HG03521 (cell line): ENCODE measurements at regions not wholly inside any gene's neighbourhood (a gene's known extent, or its start where the extent isn't known, plus 50 kb on each side); places are given as distances from the start of the nearest gene placed in this dataset.
A peak's percentile ranks its signal among the peaks of the same experiment; 100 is the strongest.
"Not testable (repeated sequence)": the region's sequence is repeated elsewhere in the genome, so short reads cannot be mapped to it uniquely, and the experiment has no call there.

Source experiments
- ATAC-seq: cut with Tn5 transposase; IDR thresholded peaks from one replicate; pipeline ENCODE4 v1.9.1; 2021; ENCODE audit warnings: mild to moderate bottlenecking, moderate library complexity; ENCODE audit not compliant: unreplicated experiment

DNA sequence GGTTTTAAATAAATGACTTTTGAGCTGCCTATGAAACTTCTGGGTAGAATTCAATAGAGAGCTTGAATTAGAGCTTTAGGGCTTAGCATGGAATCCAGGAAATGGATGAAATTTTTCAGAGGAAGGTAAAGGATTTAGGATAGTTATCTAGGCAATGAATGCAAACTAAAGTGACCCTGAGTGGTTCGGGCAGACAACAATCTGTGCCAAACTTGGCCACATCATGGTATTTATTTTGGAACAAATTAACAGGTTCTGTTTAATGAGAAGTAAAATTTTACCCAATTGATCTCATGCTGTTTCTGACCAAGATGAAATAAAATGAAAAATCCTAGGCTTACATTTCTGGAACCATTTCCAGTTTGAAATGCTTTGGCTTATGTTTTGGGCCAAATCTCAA is 934.4 kb downstream of the MAT2B start:
- no peak for ATAC-seq

DNA sequence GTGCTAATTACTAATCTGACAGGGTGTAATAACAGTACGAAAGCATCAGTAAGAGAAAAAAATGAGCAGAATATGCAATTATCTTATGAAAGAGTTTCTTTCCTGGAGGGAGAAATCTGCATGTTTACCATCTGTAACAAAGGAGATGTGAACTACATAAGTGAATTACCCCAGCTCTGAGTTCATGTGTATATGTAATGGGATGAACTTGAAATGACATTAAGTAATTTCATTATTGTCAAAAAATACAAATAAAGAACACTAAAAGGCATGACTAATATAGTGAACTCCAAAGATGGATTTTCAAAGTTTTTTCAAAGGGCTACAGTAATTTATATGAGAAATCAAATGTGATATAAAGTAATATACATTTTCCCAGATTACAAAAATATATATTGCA is 944.0 kb downstream of the MAT2B start:
- ATAC-seq, result no peak

DNA sequence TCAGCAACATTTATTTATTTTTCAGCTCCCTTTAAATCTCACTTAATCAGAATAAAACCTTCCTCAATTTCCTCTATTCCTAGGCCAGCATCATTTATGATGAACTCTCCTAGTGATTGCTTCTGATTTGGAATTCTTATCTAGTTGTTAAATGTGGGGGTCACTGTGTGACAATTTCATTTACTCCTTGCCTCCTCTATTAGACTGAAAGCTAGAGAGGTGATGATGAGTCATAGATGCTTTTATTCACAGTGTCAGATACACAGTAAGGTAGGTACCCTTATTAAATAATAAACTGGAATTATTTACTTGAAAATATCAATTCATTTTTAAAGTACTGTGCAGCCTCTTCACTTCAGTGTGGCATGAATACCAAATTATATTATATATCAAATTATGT is 960.6 kb downstream of the MAT2B start:
- no peak for ATAC-seq

DNA sequence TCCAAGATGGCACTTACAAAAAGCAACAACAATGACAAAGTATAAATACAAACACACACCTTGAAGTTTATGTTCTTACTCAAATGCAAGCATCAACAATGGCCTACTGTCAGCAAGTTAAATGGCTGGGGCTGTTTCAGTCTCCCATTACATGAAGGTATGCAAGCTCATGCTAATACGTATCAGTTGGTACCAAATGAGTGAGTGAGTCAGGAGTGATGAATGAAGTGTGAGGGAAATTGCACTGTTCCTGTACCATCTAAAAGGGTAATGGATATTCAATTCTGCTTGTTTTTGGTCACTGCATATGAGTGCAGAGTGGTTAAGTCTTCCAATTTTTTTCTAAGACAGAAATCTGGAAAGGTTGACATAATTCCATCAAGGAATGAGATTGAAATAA is 964.9 kb downstream of the MAT2B start:
- ATAC-seq, result no peak

DNA sequence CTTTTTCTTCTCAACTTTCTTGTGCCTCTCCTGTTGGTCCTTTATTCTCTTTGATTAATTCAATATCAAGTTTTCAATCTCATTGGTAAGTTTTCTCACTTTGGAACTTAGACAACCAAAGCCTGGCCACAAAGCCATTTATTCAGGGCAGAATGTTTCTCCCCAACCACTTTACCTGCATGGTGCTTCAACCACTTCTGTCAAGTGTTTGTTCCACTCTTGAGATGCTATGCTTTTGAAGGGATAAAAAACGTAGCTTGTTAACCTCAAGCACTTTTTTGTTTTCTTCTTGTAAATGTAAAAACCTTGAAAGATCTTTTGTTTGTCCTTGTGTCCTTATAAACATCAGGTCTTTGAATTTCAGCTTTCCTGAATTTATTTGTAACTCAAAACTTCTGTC is 966.7 kb downstream of the MAT2B start:
- no peak for ATAC-seq

DNA sequence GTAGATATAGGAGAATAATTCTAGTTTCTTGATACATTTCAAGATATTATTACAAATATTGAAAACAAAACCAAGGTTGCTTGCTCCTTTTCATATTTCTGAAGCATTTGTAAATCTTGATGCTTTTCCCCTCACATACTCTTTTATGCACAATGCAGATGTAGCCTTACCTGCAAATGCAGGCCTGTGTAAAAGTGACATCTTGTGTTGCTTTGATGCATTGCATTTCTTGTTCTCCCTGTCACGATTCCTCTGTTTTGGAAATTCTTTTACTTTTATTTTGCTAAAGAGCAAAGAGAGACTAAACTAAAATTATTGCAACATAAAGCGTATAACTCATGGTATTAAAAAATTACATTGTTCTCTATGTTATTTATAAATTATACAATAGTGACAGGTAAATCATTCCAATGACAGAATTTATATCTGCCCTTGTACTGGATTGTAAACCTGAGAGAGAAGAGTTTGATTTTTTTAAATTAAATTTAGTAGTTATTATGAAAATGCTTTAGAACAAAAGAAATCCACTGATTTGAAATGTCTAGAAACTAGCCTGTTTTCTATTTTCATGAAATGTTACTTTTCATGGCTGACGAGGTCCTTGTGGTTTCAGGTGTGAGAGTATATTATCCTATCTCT is 970.0 kb downstream of the MAT2B start:
- no peak for ATAC-seq

DNA sequence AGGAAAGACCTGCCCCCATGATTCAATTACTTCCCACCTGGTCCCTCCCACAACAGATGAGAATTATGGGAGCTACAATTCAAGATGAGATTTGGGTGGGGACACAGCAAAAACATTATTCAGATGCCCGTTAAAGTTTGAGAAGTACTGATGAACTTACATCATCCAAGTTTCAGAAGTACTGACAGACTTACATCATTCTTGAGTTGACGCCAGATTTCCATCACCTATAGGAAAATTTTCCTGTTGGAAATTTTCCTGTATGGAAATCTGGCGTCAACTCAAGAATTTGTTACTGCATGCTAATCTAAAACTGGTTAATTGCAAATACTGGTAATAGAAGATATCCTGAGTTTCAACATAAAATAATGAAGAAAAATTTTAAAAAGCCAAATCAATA is 975.9 kb downstream of the MAT2B start:
- ATAC-seq, result no peak

DNA sequence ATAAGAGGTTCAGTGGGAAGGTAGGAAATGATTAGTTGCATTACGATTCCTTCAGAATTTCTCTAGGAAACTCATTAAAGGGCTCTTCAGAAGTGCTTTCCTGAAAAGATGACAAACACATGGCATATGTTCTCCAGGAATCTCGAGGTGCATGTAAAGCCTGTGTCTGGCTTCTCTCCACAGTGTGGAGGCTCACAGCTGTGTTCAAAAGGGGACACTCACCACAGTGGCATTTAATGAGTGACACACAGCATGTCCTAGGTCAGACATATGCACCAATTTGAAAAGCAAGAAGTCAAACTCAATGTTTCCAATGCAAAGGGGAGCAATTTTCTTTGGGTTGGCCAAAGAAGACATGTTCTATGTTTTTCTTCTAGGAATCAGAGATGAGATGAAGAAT is 976.9 kb downstream of the MAT2B start:
- ATAC-seq, result no peak

DNA sequence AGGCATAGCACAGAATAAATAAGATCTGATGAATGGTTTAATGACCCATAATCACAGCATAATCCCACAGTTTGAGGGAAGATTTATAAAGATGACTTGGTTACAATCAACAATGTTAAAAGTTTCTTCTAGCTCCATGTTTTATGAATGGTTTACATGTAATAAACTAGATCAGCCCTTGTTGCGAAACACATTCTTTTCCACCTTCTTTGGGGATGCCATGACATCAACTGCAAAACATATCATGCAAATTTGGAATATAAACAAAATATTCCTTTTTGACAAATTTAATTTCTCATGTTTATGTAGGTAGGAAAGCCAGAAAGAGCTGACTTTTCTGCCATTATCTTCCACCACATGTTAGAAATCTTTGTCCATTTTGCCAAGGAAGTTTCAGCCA is 979.5 kb downstream of the MAT2B start:
- ATAC-seq, result no peak

DNA sequence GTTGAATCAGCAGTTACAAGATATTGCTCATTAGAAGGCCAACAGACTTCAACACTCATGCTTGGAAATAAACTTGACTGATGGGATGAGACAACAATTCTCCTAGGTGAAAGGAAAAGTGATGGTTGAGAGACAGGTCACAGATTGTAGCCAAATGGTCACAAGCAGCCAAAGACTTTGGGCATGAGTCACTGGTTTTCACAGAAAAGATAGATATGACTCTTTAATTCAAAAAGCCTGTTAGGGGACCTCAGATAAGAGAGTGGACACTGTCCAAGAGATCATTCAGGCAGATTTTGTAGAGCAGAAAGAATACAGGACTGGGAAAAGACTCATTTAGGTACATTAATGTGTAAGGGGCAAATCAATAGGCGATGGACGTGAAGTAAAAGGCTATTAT is 982.5 kb downstream of the MAT2B start:
- no peak for ATAC-seq

DNA sequence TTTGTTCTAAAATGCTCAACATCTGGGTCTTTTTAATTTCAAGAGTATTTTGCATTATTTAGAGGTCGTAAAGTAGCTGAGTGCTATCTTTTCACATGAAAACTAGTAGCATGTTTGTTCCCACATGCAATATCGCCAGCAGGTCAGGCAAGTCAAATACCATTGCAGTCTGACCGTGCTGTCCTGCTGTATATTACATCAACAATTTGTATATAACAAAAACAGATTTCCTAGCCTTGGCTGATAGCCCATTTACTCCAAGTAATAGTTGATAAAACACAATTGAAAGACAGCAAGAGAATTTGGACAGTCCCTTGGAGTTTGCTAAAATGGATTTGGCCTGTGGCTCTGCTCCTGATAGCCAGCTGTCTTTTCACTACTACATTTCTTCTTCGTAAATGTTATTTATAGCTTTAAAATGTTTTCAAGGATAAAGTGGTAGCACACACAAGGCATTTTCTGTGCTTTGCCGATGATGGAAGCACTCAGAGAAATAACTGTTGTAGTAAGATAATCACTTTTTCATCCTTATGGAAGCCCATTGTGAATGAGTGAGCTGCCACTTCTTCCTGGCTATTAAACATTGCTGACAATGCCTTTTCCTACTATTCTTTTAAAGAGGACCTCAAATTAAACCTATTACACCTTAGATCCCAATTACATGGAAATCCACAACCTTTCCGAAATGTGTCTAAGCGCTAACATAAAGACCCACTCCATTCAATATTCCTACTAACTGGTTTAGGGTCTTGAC is 992.1 kb downstream of the MAT2B start:
- no peak for ATAC-seq

DNA sequence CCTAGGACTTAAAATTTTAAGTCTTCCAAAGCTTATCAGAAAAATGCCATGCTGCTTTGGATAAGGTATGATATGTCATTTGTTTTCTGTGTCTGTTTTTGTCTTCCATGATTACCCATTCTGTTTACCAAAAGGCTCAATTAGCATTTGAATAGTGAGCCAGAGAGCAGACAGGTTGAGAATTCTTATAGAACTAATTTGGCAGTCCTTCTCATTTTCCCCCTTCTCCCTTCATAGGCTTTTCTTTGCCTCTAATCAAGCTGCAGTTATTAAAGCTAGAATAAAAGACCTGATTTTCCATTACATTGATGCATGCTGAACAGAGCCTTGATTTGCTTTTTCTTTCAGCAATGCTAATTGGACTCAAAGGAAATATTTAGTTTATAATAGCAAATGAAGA is 993.0 kb downstream of the MAT2B start:
- no peak for ATAC-seq

DNA sequence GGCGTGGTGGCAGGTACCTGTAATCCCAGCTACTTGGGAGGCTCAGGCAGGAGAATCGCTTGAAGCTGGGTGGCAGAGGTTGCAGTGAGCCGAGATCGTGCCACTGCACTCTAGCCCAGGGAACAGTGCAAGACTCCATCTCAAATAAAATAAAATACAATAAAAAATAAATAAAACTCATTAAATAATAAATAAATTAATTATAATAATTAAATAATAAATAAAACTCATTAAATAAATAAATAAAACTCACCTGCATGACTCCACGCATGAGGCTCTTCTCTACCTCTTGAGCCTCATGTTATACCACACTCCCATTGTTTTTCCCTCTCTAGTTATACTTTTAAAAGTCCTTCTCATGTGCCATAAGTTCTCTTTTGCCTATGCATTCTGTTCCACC is 995.4 kb downstream of the MAT2B start:
- ATAC-seq, result no peak

DNA sequence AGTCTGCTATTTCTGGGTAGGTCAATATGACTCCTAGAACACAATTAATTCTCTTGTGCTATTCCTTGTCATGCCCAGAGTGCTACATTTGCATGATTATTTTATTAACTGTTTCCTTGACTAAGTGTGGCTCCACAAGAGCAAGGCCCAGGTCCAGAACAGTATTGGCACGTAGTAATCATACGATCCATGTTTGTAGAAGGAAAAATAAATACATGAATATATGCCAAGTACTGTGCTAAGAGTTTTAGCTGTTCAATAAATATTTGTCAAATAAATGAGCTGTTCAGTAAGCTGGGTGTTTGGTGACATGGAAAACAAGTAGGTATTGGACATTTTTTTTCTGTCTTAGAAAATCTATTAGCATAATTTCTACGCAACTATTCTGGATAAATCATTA is 995.9 kb downstream of the MAT2B start:
- ATAC-seq, result no peak

DNA sequence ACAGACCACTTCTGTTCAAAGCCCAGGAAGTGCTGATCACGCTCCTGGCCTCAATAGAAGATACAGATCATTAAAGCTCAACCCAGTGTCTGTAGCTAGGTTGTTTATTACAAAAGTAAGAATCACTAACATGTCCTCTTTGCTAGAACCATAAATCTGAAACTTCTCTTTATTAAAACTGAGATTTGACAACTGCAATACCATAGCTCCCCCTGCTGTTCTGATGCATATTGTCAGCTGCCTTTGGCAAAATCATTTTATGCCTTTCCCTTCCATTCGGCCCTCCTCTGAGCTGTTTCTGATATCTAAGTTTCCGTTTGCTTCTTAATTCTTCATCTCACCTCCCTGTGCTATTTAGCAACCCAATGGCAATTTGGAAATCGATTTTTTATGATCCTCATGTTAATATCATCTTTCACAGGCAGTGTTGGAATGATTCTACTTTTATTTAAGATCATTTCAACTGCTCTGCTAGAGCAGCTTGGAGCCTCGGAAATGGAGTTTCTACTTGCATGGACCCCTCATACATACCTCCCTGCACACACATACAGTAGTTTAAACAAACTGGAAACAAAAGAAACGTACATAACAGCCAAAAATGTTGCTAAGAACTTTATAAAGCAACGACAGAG is 998.8 kb downstream of the MAT2B start:
- peak; percentile 57 for ATAC-seq

DNA sequence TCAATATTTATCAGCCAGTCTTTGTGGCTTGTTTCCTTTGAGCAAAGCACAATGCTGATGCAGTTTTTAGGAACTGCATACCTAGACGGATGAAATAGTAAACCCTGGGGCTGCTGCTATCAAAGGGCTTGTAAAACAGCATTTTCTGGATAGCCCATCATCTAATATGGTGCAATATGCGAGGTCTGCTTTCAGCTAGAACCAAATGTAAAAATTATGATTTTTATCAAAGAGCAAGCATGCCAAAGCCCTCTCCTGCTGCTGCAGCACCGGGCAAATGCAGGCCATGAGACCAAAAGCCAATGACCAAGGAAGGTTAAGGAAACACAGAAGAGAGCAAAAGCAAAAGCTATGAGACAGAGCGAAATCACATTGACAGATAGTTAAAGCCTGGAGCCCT is 1000.4 kb downstream of the MAT2B start:
- no peak for ATAC-seq

DNA sequence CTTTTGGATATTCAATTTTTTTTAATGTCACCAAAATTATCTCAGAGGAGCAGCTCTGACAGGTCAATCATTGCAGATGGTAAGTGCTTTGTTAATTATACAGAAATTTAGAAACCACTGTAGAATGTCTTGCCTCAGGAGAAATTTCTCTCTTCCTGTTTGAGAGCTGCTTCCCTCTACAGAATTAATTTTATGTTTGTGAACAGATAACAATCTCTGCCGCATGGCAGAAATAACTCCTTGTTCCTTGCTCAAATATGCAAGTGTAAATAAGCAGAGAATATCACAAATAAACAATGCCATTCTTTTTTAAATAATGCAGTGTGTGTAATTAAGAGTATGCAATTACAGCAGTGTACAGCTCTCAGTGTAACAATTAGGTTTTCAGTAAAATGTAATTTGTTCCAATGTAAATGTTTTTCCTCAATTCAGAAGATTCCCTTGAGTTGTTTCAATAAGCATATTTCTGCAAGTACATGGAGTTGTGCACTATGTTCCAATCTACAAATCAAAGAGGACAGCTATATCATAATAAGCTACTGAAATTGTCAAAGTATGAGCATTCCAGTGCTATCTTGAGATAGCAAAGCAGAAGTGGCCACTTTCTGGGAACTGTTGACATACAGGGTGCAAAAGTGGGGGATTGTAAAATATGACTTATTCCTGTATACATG is 1012.8 kb downstream of the MAT2B start:
- ATAC-seq, result no peak

DNA sequence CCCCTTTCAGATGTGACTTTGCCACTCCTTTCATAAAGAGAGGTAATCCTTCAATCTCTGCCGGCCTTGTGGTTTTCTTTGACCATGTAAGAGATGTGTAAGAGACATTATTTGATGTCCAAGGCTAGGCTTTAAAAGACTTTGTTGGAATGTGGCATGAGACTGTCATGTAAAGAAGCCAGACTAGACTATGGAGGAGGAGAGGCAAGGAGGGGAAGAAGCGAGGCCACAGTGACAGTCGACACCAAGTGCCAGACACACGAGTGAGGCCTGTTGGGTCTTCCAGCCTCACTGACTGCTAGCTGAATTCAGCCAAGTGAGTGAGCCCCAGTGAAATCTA is 1013.3 kb downstream of the MAT2B start:
- ATAC-seq, result no peak

DNA sequence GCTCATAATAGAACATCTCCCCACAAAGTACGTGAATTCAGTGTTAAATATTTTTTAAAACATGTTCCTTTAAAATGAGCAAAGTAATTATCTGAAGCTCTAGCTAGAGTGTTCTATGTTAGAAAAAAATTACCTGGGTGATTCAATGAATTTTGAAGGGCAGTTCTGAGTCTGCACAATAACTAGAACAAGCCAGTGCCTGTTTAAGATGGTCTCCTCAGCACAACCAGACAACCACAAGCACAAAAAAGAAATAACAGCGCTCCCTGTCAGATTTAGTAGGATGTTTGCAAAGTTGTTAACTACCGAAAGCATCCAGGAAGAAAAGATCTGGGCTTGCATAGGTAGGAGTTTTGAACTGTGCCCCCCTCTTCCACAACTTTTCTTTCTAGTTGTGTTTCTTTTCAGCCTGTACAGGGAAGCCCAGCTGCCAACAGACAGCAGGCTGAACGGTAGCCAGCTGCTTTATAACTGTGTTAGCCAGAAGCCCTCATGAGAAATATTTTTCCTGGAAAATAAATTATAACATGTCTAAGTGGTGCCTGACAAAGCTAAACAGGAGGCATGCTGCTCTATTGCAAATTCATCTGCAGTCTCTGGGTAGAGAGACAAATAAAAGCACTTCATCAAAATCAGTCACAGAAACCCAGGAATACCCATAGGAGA is 1026.9 kb downstream of the MAT2B start:
- ATAC-seq, result no peak

DNA sequence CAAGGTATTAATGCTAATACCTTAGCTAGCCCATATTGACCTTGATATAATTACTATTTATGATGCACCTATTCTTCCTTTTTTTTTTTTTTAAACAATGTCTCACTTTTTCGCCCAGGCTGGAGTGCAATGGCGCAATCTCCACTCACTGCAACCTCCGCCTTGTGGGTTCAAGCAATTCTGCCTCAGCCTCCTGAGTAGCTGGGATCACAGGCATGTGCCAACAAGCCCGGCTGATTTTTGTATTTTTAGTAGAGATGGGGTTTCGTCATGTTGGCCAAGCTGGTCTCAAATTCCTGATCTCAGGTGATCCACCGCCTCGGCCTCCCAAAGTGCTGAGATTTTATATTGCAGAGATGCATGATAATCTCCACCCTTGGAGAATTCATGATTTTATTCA is 1028.0 kb downstream of the MAT2B start:
- not testable (repeated sequence) for ATAC-seq

DNA sequence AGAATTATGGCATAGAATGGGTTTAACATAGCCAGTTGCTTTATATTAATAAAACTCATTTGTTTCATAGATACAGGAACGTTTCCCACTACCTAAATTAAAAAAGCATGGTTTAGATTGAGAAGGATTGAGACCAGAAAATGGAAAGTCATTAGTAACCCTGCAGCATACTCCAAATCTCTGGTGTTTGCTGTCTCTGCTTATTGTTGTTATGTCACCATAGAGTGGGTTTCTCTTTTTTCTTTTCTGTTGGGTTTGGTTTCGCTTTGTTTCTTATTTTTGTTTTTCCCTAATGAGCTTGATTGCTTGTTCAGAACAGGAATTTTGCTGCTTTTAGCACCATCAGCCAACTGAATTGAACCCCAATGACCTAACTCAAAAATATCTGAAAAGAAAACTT is 1034.8 kb downstream of the MAT2B start:
- no peak for ATAC-seq
